Endothelial cell of umbilical vein (primary cell): ENCODE measurements at regions not wholly inside any gene's neighbourhood (a gene's known extent, or its start where the extent isn't known, plus 50 kb on each side); places are given as distances from the start of the nearest gene placed in this dataset.

ENCODE experiments used
- CTCF ChIP-seq, 2 donors: IDR thresholded peaks; 1 replicate in 1 of 2; 2 replicates in 1 of 2; pipeline ENCODE4 v1.5.1; 2011; ENCODE audit warnings: low read length in 2 of 2, mild to moderate bottlenecking in 2 of 2, moderate library complexity in 2 of 2, control low read depth in 1 of 2, inconsistent platforms in 1 of 2, low read depth in 1 of 2; ENCODE audit not compliant: insufficient read depth in 1 of 2; ENCODE audit errors: extremely low read depth in 1 of 2
- EZH2 ChIP-seq: IDR thresholded peaks from 2 replicates; pipeline ENCODE4 v1.6.1; 2012; ENCODE audit warnings: borderline replicate concordance, low read depth, mild to moderate bottlenecking, moderate library complexity, low read length, inconsistent platforms; ENCODE audit not compliant: severe bottlenecking
- POLR2A ChIP-seq: IDR thresholded peaks from 2 replicates; pipeline ENCODE4 v1.6.1; 2012; ENCODE audit warnings: low read depth, mild to moderate bottlenecking, control low read depth, low read length

GRCh38 chr6:149170564-149171452 is 146.7 kb upstream of the TAB2 start:
- TF ChIP-seq CTCF (IDR thresholded peaks at IDR 0.05; ENCODE audit: extremely low read depth in 1 of 2, insufficient read depth in 1 of 2, low read depth in 1 of 2, low read length in 2 of 2) (no peak), POLR2A (no peak), EZH2 (no peak)
